Ishikawa (cell line): ENCODE measurements at regions not wholly inside any gene's neighbourhood (a gene's known extent, or its start where the extent isn't known, plus 50 kb on each side); places are given as distances from the start of the nearest gene placed in this dataset.

ENCODE experiments used
- CEBPB ChIP-seq: IDR thresholded peaks from 2 replicates; pipeline ENCODE4 v1.6.1; 2012
- CREB1 ChIP-seq: IDR thresholded peaks from 2 replicates; pipeline ENCODE4 v1.6.1; 2012; ENCODE audit warnings: low read depth
- EGR1 ChIP-seq: IDR thresholded peaks from 2 replicates; pipeline ENCODE4 v1.6.1; 2012
- EP300 ChIP-seq: IDR thresholded peaks from 2 replicates; pipeline ENCODE4 v1.6.1; 2012; ENCODE audit warnings: borderline replicate concordance
- FOXM1 ChIP-seq: IDR thresholded peaks from 2 replicates; pipeline ENCODE4 v1.6.1; 2012; ENCODE audit warnings: low read depth, borderline replicate concordance
- MAX ChIP-seq: IDR thresholded peaks from 2 replicates; pipeline ENCODE4 v1.6.1; 2012
- NFIC ChIP-seq: IDR thresholded peaks from 2 replicates; pipeline ENCODE4 v1.6.1; 2012
- RAD21 ChIP-seq: IDR thresholded peaks from 2 replicates; pipeline ENCODE4 v1.6.1; 2012; ENCODE audit warnings: low read depth
- REST ChIP-seq: IDR thresholded peaks from 2 replicates; pipeline ENCODE4 v1.6.1; 2012; ENCODE audit warnings: low read depth, mild to moderate bottlenecking
- TAF1 ChIP-seq: IDR thresholded peaks from 2 replicates; pipeline ENCODE4 v1.6.1; 2012; ENCODE audit warnings: low read depth, mild to moderate bottlenecking
- TCF12 ChIP-seq: IDR thresholded peaks from 2 replicates; pipeline ENCODE4 v1.6.1; 2012; ENCODE audit warnings: low read depth
- TEAD4 ChIP-seq: IDR thresholded peaks from 2 replicates; pipeline ENCODE4 v1.6.1; 2012
- USF1 ChIP-seq: IDR thresholded peaks from 2 replicates; pipeline ENCODE4 v1.6.1; 2012
- YY1 ChIP-seq: IDR thresholded peaks from 2 replicates; pipeline ENCODE4 v1.6.1; 2012; ENCODE audit warnings: low read depth
- ZBTB7A ChIP-seq: IDR thresholded peaks from 2 replicates; pipeline ENCODE4 v1.6.1; 2012; ENCODE audit warnings: low read depth

GRCh38 chr4:56184214-56184613 is 203.1 kb downstream of the AASDH start:
- no peak for TF ChIP-seq NFIC
- TF ChIP-seq TAF1 = no peak
- TF ChIP-seq EGR1 = no peak
- no peak for TF ChIP-seq USF1
- TF ChIP-seq TCF12 = no peak
- TF ChIP-seq RAD21 = no peak
- no peak for TF ChIP-seq TEAD4
- no peak for TF ChIP-seq EP300
- TF ChIP-seq CEBPB = no peak
- TF ChIP-seq MAX = no peak
- no peak for TF ChIP-seq ZBTB7A
- TF ChIP-seq YY1 = no peak
- TF ChIP-seq FOXM1 = no peak
- TF ChIP-seq CREB1 = no peak
- no peak for TF ChIP-seq REST

- TF ChIP-seq RAD21 = no peak
- no peak for TF ChIP-seq FOXM1
- TF ChIP-seq REST = no peak
- no peak for TF ChIP-seq MAX
- TF ChIP-seq ZBTB7A = no peak
- no peak for TF ChIP-seq TEAD4
- TF ChIP-seq NFIC = no peak
- no peak for TF ChIP-seq YY1
- TF ChIP-seq EGR1 = no peak
- no peak for TF ChIP-seq EP300
- TF ChIP-seq TAF1 = no peak
- no peak for TF ChIP-seq CEBPB
- TF ChIP-seq CREB1 = no peak
- no peak for TF ChIP-seq TCF12
- no peak for TF ChIP-seq USF1
These were observed 203.8 kb downstream of the AASDH start for GRCh38 chr4:56183344-56183959.

- TF ChIP-seq TEAD4 = no peak
- no peak for TF ChIP-seq MAX
- TF ChIP-seq REST = no peak
- TF ChIP-seq RAD21 = no peak
- no peak for TF ChIP-seq NFIC
- no peak for TF ChIP-seq TAF1
- no peak for TF ChIP-seq CREB1
- no peak for TF ChIP-seq CEBPB
- no peak for TF ChIP-seq FOXM1
- no peak for TF ChIP-seq TCF12
- no peak for TF ChIP-seq YY1
These were observed 204.9 kb downstream of the AASDH start for GRCh38 chr4:56182356-56182755.

GRCh38 chr4:56181140-56181953 is 205.9 kb downstream of the AASDH start:
- no peak for TF ChIP-seq FOXM1
- TF ChIP-seq USF1 = no peak
- no peak for TF ChIP-seq EGR1
- no peak for TF ChIP-seq TCF12
- TF ChIP-seq RAD21 = no peak
- TF ChIP-seq CREB1 = no peak
- TF ChIP-seq MAX = no peak
